Tibial nerve (tissue), 4 donors: ENCODE measurements at regions not wholly inside any gene's neighbourhood (a gene's known extent, or its start where the extent isn't known, plus 50 kb on each side); places are given as distances from the start of the nearest gene placed in this dataset.
"Not testable (repeated sequence)": the region's sequence is repeated elsewhere in the genome, so short reads cannot be mapped to it uniquely, and the experiment has no call there.

Source experiments
- DNase-seq, 2 donors: peaks; one replicate each; pipeline ENCODE4 v3.0.0-alpha.2; 2019; ENCODE audit warnings: low spot score in 2 of 2
- H3K27ac ChIP-seq, 4 donors: fragments of 200-600 bp; sonication (generic) in 3 of 4; one replicate each; pipeline ENCODE4 v1.5.1; 2017 to 2019; ENCODE audit warnings: mild to moderate bottlenecking in 1 of 4
- H3K27me3 ChIP-seq, 2 donors: fragments of 200-600 bp; sonication (generic) in 1 of 2; one replicate each; pipeline versions ENCODE4 v1.5.1 to v1.6.0; 2017 to 2019
- H3K36me3 ChIP-seq, 3 donors: fragments of 200-600 bp; sonication (generic); one replicate each; pipeline ENCODE4 v1.5.1; 2018 to 2019
- H3K4me1 ChIP-seq, 4 donors: fragments of 200-600 bp; sonication (generic) in 3 of 4; one replicate each; pipeline ENCODE4 v1.5.1; 2017 to 2019
- H3K4me3 ChIP-seq, 4 donors: fragments of 200-600 bp; sonication (generic) in 3 of 4; one replicate each; pipeline ENCODE4 v1.5.1; 2017 to 2019; ENCODE audit warnings: mild to moderate bottlenecking in 1 of 4, moderate library complexity in 1 of 4
- H3K9me3 ChIP-seq, 4 donors: fragments of 200-600 bp; sonication (generic) in 3 of 4; one replicate each; pipeline ENCODE4 v1.5.1; 2017 to 2019
- CTCF ChIP-seq, 5 experiments: fragments of 200-600 bp in 3 of 5; fragments of 450-650 bp in 2 of 5; sonication (generic) in 3 of 5; IDR thresholded peaks; one replicate each; pipeline ENCODE4 v1.5.1; 2016 to 2019; ENCODE audit warnings: antibody characterized with exemption in 5 of 5, mild to moderate bottlenecking in 3 of 5, moderate library complexity in 2 of 5
- EP300 ChIP-seq, 2 donors: sonication (generic); formaldehyde crosslinking; IDR thresholded peaks; one replicate each; pipeline ENCODE4 v1.6.1; 2017; ENCODE audit warnings: antibody characterized with exemption in 2 of 2, mild to moderate bottlenecking in 1 of 2
- POLR2A ChIP-seq, 2 donors: fragments of 450-650 bp; IDR thresholded peaks; one replicate each; pipeline ENCODE4 v1.6.1; 2017; ENCODE audit warnings: antibody characterized with exemption in 2 of 2, mild to moderate bottlenecking in 2 of 2, moderate library complexity in 2 of 2
- WGBS, 2 donors: methylation state at CpG; one replicate each; pipeline ENCODE4 v1.1.5; 2018; 5-methylcytosine and 5-hydroxymethylcytosine counted together

- Histone ChIP-seq H3K4me3 (no peak overlapping the region), H3K4me1 (peaks cover 0 to 33% (median 19%) of the 10 kb centered on the region in 4 donors), H3K36me3 (no peaks in the 10 kb centered on the region), H3K27ac (no peak overlapping the region), H3K9me3 (no peaks in the 10 kb centered on the region), H3K27me3 (no peaks in the 10 kb centered on the region)
- 50 to 74% methylated on average over 3 of the region's 3 CpGs for WGBS, 2 donors
- DNase-seq, result no peak
- TF ChIP-seq CTCF (IDR thresholded peaks at IDR 0.05) (no peak), EP300 (IDR thresholded peaks at IDR 0.05) (no peak), POLR2A (IDR thresholded peaks at IDR 0.05) (no peak)
Observed at GRCh38 chr11:86147004-86147403, 78.1 kb upstream of the PICALM start.

- no peak overlapping the region for H3K27ac ChIP-seq
- H3K4me3 ChIP-seq, result no peak overlapping the region
- no peak for DNase-seq
- no peaks in the 10 kb centered on the region for H3K36me3 ChIP-seq
- 80 to 94% methylated on average over 5 of the region's 5 CpGs for WGBS, 2 donors
- no peaks in the 10 kb centered on the region for H3K9me3 ChIP-seq
- TF ChIP-seq CTCF (IDR thresholded peaks at IDR 0.05), result no peak
- TF ChIP-seq POLR2A (IDR thresholded peaks at IDR 0.05), result no peak
- no peak for TF ChIP-seq EP300 (IDR thresholded peaks at IDR 0.05)
- peaks cover 0 to 23% (median 5%) of the 10 kb centered on the region in 4 donors for H3K4me1 ChIP-seq
- H3K27me3 ChIP-seq, result no peaks in the 10 kb centered on the region
Observed at GRCh38 chr11:86145439-86146156, 76.7 kb upstream of the PICALM start.

GRCh38 chr11:86144846-86145245 is 76.0 kb upstream of the PICALM start:
- WGBS, 2 donors, result 60% methylated on average over 3 of the region's 3 CpGs
- no peak for DNase-seq
- Histone ChIP-seq H3K4me1 (peaks cover 0 to 22% (median 4%) of the 10 kb centered on the region in 4 donors), H3K4me3 (no peak overlapping the region), H3K36me3 (no peaks in the 10 kb centered on the region), H3K9me3 (no peaks in the 10 kb centered on the region), H3K27ac (no peak overlapping the region), H3K27me3 (no peaks in the 10 kb centered on the region)
- TF ChIP-seq CTCF (IDR thresholded peaks at IDR 0.05) (no peak), EP300 (IDR thresholded peaks at IDR 0.05) (no peak), POLR2A (IDR thresholded peaks at IDR 0.05) (no peak)

- WGBS, 2 donors, result 94 to 96% methylated on average over 9 of the region's 9 CpGs
- not testable (repeated sequence) for H3K36me3 ChIP-seq, H3K9me3 ChIP-seq, H3K27me3 ChIP-seq, H3K4me3 ChIP-seq, DNase-seq
- peaks cover 0 to 19% (median 4%) of the 10 kb centered on the region in 4 donors for H3K4me1 ChIP-seq
- H3K27ac ChIP-seq, result peak overlapping the region in 1 of 4 donors; percentile 8
Observed at GRCh38 chr11:86144087-86144486, 75.2 kb upstream of the PICALM start.

GRCh38 chr11:86143087-86144030 is 74.5 kb upstream of the PICALM start:
- no peaks in the 10 kb centered on the region for H3K9me3 ChIP-seq
- no peak overlapping the region for H3K4me3 ChIP-seq
- TF ChIP-seq CTCF (IDR thresholded peaks at IDR 0.05) (no peak), EP300 (IDR thresholded peaks at IDR 0.05) (no peak), POLR2A (IDR thresholded peaks at IDR 0.05) (no peak)
- H3K4me1 ChIP-seq, result peaks cover 0 to 12% (median 4%) of the 10 kb centered on the region in 4 donors
- DNase-seq, result no peak
- no peaks in the 10 kb centered on the region for H3K27me3 ChIP-seq
- H3K27ac ChIP-seq, result no peak overlapping the region
- 82 to 88% methylated on average over 7 of the region's 7 CpGs for WGBS, 2 donors
- no peaks in the 10 kb centered on the region for H3K36me3 ChIP-seq
